ENCODE measurements at regions not wholly inside any gene's neighbourhood (a gene's known extent, or its start where the extent isn't known, plus 50 kb on each side); places are given as distances from the start of the nearest gene placed in this dataset.

DNA sequence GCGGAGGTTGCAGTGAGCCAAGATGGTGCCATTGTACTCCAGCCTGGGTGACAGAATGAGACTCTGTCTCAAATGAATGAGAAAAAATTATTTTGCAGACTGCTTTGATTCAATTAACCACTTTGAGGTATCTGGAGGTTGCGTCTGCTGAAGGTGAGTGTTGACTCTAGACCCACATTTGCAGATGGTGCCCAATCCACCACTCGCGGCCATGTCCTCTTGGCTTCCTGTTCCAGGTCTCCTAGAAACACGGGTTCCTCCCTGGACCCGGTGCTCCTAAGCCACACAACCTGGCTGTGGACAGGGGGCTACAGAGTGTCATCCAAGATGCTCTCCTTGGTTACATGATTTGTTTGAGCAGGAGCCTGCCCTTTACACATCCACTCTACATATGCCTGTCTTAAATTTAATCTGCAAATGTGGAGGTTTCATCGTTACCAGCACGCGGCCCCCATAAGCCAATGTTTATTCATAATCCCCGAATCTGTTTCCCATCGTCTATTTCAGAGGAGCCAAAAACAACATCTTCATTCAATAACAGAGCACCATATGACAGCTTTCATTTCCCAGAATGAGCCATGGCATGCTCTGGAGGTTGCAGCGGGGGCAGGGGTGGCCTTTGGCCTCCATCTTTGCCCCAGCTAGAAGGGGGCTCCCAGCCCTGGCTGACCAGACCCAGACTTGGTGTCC lies 377.2 kb downstream of the CTTN start:
- TF ChIP-seq EZH2 (IDR thresholded peaks at IDR 0.05; ENCODE audit: insufficient read depth, poor library complexity, severe bottlenecking) (no peak), EZH2phosphoT487 (IDR thresholded peaks at IDR 0.05; ENCODE audit: insufficient read depth, low read depth) (no peak)

Data from GM23248 (cell line).